ENCODE measurements at regions not wholly inside any gene's neighbourhood (a gene's known extent, or its start where the extent isn't known, plus 50 kb on each side); places are given as distances from the start of the nearest gene placed in this dataset.

DNA sequence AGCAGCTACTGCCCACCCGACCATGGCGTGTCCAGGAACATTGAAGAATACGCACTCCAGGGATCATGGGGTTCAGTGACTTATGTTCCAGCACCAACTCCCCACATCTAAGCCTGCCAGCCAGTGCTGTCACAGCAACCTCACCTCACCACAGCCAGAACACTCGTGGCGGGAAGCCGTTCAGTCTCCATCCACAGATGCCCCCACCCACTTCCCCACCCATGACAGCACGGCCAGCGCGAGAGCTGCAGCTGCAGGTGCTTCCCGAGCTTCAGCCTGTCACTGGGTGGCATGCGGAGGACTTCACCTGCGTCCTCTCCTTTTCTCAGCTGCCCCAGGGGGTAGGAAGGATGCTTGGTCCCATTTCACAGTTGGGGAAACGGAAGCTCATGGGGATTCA, 50.3 kb downstream of the RBFOX3 start:
- H3K36me3 ChIP-seq = no peaks in the 10 kb centered on the region
- peaks cover 0 to 83% of the 10 kb centered on the region in 2 donors for H3K27me3 ChIP-seq
- TF ChIP-seq, protein P1, sequence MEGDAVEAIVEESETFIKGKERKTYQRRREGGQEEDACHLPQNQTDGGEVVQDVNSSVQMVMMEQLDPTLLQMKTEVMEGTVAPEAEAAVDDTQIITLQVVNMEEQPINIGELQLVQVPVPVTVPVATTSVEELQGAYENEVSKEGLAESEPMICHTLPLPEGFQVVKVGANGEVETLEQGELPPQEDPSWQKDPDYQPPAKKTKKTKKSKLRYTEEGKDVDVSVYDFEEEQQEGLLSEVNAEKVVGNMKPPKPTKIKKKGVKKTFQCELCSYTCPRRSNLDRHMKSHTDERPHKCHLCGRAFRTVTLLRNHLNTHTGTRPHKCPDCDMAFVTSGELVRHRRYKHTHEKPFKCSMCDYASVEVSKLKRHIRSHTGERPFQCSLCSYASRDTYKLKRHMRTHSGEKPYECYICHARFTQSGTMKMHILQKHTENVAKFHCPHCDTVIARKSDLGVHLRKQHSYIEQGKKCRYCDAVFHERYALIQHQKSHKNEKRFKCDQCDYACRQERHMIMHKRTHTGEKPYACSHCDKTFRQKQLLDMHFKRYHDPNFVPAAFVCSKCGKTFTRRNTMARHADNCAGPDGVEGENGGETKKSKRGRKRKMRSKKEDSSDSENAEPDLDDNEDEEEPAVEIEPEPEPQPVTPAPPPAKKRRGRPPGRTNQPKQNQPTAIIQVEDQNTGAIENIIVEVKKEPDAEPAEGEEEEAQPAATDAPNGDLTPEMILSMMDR (IDR thresholded peaks at IDR 0.05) = no peak
- intact Hi-C loops (cut with DNase I; ENCODE audit: low total_unique reads) = no loop called here
- H3K27ac ChIP-seq = no peak overlapping the region
- no peaks in the 10 kb centered on the region for H3K4me1 ChIP-seq
- H3K9me3 ChIP-seq = no peaks in the 10 kb centered on the region
- H3K4me3 ChIP-seq = no peak overlapping the region
- DNase-seq = no peak

DNA sequence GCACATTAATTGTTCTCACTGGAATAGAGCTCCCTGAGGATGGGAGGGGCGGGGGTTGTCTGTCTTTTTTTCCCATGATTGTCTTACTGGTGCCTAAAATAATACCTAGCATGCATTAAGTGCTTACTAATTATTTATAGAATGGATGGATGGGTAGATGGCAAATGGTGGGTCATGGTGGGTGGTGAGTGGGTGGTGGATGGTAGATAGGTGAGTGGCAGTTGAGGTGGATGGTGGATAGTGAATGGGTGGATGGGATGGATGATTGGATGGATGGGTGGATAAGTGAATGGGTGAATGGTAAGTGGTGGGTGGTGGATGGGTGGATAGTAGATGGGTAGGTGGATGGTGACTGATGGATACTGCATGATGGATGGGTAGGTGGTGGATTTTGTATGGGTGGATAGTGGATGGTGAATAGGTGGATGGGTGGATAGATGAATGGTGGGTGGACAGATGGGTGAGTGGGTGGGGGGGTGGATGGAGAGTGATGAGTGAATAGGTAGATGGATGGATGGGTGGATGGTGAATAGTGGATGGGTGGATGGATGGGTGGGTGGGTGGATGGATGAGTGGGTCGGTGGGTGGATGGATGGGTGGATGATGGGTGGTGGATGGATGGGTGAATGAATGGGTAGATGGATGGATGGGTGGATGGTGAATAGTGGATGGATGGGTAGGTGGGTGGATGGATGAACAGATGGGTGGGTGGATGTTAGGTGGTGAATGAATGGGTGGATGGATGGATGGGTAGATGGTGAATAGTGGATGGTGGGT, 51.6 kb downstream of the RBFOX3 start:
- no peak for DNase-seq
- intact Hi-C loops (cut with DNase I; ENCODE audit: low total_unique reads) = no loop called here

DNA sequence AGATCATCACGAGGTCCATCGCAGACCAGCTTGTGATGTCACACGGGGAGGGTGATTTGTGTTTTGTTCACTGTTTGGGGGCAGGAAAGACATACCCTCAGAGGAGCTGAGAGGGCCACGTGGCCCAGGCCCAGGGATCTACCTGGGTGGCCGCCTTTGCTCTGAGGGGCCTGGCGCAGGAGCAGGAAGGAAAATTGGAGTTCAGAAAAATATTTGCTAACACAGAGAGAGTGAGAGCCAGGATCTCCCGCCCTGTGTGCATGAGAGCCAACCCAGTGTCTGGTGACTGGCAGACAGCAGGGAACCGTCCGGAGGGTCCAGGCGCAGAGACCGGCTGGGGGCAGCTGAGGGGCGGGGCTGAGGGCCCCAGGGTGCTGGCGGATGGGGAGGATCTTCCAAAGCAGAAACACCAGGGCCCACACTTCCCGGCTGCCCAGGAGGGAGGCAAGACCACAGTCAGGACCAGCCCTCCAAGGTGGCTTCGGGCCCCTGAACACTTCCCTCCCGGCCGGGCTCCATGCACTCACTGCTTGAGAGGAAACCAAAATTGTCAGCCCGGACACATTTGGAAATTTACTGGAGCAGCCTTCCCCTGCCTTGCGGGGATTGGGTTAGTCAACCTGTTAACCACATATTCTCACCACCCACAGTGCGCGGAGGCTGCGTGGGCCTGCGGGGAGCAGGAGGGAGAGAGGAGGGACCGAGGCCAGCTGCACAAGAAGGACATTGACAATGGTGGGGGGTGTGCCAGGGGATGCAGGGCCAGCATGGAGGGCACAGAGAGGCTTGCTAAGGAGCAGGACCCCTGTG, 52.6 kb downstream of the RBFOX3 start:
- Histone ChIP-seq H3K9me3 (no peaks in the 10 kb centered on the region), H3K4me3 (no peak overlapping the region), H3K36me3 (no peaks in the 10 kb centered on the region), H3K27ac (no peak overlapping the region), H3K27me3 (peaks cover 0 to 70% of the 10 kb centered on the region in 2 donors), H3K4me1 (no peaks in the 10 kb centered on the region)
- intact Hi-C loops (cut with DNase I; ENCODE audit: low total_unique reads) = no loop called here
- no peak for DNase-seq
- TF ChIP-seq, protein P1 (IDR thresholded peaks at IDR 0.05) = no peak

More for the DNA sequence above, 51.6 kb downstream of the RBFOX3 start:
- Histone ChIP-seq H3K9me3 (no peaks in the 10 kb centered on the region), H3K4me1 (no peaks in the 10 kb centered on the region), H3K27ac (no peak overlapping the region), H3K4me3 (no peak overlapping the region), H3K27me3 (peaks cover 0 to 79% of the 10 kb centered on the region in 2 donors), H3K36me3 (no peaks in the 10 kb centered on the region)
- TF ChIP-seq, protein P1 (IDR thresholded peaks at IDR 0.05) = no peak

DNA sequence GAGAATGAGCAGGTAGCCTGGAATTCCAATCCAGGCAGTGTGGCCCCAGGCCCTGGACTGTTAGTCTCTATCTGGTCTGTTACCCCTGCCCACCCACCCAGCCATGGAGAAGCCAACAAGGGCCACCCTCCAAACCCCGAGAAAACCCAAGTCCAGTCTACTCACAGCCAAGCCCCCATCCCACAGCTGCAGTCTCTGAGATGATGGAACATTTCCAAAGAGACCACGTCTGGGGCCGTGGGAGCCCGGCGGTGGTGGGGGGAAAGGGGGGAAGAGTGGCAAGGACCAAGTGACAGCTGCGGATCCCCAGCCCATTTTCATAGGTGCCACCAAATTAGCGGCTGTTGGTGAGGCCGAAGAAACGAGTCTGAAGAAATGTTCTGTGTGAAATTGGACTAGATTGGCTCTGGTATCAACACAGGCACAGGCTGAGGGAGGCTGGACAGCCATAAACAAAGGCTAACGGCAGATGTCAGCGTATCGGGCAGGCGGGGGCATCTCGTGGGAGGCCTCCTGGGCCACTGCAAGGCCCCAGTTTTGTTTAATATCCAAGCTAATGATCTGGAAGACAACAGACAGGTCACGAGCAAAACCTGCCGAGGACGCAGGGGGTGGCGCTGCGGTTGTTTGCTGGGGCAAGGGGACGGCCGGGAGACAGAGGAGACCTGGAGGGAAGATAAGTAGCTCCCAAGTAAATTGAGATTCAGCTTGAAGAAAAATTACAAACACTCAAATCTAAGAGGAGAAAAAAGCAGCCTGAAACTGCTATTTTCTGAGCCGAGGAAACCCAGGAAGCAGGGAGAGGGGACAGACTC, 53.4 kb downstream of the RBFOX3 start:
- Histone ChIP-seq H3K36me3 (no peaks in the 10 kb centered on the region), H3K9me3 (peaks cover 2 to 5% (median 3%) of the 10 kb centered on the region in 3 donors), H3K4me1 (no peaks in the 10 kb centered on the region), H3K27ac (no peak overlapping the region), H3K27me3 (peaks cover 0 to 63% of the 10 kb centered on the region in 2 donors), H3K4me3 (no peak overlapping the region)
- intact Hi-C loops (cut with DNase I; ENCODE audit: low total_unique reads) = no loop called here
- no peak for DNase-seq
- TF ChIP-seq, protein P1 (IDR thresholded peaks at IDR 0.05) = no peak

DNA sequence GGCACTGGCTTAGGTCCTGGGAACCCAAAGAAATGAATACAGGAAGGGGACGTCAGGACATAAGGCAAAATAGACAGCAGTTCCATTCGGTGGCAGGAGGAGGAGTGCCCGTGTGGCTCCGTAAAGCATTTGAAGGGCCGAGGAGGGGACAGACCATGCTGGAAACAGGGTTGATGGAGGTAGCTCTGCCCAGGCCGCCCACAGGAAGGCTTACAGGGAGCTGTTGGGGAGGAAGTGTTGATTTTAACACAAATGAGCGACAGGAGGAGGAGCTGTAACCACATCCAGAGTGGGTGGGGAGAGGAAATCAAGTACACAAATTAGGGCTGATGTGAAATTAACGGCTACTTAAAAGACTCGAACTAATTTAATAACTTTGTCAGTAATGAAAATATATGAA, 54.6 kb downstream of the RBFOX3 start:
- no peaks in the 10 kb centered on the region for H3K36me3 ChIP-seq
- no peak for DNase-seq
- TF ChIP-seq, protein P1 (IDR thresholded peaks at IDR 0.05) = no peak
- no peaks in the 10 kb centered on the region for H3K4me1 ChIP-seq
- H3K27me3 ChIP-seq = peaks cover 0 to 55% of the 10 kb centered on the region in 2 donors
- no peak overlapping the region for H3K27ac ChIP-seq
- H3K4me3 ChIP-seq = no peak overlapping the region
- peaks cover 5 to 8% (median 6%) of the 10 kb centered on the region in 3 donors for H3K9me3 ChIP-seq
- intact Hi-C loops (cut with DNase I; ENCODE audit: low total_unique reads) = no loop called here
